ENCODE measurements at regions not wholly inside any gene's neighbourhood (a gene's known extent, or its start where the extent isn't known, plus 50 kb on each side); places are given as distances from the start of the nearest gene placed in this dataset.

DNA sequence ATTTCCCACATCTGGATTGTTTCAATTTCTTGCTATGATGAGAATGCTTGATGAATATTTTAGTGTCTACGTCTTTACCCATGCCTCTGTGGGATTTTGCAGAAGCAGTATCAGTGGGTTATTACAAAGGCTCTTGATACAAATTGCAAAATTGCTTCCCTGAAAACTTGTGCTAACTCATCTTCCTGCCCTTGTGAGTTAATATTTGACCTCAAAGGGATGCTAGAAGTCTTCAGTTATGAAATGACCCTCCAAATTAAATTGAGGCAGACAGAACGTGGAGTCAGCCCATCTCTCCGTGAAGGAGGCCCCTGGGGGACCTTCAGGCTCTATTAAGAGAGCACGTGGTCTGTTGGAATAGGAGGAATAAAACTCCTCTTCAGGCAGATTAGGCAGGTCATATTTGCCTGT lies 239.2 kb upstream of the HS6ST1 start:
- no peak for DNase-seq

DNA sequence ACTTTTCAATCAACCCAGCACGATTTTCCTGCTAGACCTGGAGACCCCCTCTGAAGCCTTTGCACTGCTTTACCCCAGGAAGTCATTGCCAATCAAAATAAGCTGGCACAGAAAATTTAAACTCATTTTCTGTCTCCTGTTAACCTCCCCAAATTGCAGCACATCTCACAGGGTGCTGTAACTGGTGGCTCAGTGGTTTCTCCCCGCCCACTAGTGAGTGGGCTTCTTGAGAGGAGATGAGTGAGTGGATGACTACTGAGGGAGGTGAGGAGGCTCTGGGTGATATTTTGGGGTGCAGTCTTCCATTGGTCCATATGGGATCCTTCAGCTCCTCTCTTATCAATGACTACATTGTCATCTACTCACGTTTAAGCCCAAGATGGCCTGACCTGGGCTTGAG lies 239.8 kb upstream of the HS6ST1 start:
- no peak for DNase-seq

DNA sequence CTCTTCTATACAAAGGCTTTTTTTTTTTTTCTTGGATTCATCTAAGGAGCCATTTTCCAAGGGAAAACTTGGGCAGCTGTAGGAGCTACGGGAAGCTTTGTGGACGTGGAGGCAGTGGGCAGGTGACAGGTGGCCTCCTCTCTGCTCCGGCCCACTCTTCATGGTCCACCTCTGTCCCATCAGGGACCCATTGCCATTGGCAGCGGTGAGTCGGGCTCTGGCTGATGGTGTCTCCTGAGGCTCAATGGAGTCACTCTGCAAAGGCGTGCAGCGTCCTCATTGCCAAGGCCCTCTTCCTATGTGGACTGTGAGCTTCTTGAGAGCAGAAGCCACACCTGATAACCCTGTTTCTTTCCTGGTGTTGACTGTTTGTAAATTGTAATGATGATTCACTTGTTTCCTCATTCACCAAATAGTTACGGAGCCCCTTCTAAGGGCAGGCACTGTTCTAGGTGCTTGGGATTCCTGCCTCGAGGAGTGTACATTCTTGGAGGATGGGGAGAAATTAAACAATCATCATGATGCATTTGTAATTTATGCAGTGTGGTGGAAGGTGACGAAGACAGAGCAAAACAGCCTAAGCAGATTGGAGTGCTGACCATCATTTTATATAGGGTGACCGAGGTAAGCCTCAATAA lies 240.3 kb upstream of the HS6ST1 start:
- DNase-seq: no peak

DNA sequence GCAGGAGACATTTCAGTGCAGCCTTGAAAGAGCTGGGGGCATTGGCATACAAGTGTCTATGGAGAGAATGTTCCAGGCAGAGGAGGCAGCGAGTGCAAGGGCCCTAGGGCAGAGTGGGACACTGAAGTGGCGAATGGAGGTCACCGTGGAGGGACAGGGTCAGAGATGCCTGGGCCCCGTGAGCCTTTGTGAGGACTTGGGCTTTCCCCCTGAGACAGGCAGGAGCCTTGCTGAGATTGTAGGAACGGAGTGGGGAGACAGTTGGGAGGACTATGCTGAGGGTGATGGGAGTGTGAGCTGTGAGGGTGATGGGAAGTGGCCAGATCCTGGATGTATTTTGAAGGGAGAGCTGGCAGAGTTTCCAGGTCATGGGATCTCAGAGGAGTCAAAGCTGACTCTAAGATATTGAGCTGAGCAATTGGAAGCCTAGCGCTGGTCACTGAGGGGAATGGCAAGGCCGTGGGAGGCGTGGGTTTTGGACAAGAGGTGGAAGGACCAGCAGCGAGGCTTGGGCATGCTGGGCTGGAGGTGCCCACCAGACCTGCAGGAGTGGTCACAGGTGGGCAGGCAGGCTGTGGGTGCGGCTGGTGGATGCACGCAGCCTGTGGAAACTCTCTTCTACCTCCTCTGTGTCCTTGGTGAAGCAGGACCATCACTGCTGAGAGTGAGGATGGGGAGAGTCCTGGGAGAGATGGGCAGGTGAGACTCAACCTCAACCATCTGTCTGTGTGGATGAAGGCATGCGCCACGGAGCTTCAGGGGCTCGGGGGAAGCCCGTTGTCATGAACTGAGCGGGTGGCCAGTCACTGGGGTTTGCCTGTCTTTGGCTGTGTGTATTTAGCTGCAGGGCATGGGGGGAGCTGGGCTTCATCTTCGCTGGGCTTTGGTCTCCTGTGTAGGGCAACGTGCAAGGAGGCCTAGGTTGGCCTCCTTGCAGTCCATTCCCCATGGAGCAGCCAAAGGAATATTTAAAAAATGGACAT lies 241.2 kb upstream of the HS6ST1 start:
- no peak for DNase-seq

- DNase-seq: no peak
These were observed 242.1 kb upstream of the HS6ST1 start for GRCh38 chr2:128560718-128561117.

- no peak for DNase-seq
These were observed 244.0 kb upstream of the HS6ST1 start for GRCh38 chr2:128562471-128563347.

DNA sequence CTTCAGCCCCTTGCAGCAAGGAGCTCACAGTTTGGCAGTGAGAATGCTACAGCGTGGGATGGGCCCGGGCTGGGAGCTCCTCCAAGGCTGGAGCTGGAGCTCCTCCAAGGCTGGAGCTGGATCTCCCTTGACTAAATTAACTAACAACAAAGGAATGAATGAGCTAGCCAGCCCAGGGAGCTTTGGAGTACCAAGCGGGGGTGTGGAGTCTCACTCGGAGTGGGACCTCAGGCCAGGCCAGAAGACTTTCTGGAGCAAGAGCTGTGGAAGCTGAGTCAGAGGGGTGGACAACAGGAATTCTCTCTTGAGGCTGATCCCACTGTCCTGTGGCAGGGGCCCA lies 244.7 kb upstream of the HS6ST1 start:
- DNase-seq: no peak

GRCh38 chr2:128564131-128564530 lies 245.5 kb upstream of the HS6ST1 start:
- DNase-seq: no peak

DNA sequence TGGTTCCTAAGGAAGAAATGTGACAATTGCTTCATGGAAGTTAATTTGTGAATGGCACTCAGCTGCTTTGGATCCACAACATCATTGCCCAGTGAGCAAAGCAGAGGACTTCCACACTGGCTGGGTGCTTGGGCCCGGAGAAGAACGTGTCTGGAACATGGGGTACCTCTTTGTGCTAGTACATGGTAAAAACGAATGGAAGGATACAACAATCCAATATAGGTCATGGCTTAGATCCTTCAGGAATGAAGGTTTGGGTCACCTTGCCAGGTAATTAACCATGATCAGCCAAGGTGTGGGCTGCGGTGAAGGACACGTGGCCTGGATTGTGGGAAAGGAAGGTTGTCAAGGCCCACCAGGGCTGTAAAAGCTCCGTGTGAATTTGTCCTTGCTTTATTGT lies 245.9 kb upstream of the HS6ST1 start:
- no peak for DNase-seq

DNA sequence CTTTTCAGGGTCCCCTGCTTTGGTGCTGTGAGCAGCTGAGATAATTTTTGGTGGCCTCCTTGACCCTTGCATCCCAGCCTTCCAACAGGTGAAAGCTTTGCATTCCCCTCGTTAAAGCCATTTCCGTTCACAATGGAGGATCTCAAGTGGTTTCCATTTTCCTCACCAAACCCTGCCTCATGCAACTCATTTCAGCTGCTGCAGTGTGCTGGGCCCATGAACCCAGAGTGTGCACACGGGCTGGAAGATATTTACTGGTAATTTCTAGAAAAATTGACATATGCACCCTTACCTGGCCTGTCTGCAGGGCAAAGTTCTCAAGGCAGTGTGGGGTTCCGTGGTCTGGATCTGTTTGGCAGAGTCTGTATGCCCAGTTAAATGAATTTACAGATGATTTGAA lies 246.8 kb upstream of the HS6ST1 start:
- no peak for DNase-seq

DNA sequence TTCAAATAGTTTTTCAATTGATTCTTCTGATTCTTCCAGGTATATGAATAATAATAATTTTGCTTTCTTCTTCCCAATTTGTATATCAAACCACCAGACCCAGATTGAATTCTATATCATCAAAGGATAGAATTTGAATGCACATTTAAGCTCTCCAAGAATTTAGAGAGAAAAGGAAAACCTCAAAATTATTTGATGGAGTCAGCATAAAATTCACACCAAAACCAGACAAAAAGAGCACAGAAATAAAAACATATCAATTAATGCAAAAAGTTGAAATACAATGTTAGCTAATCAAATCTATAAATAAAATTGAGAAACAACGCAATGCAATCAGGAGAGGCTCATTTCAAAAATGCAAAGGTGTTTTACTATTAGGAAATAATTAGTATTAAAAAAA lies 248.0 kb upstream of the HS6ST1 start:
- no peak for DNase-seq

DNA sequence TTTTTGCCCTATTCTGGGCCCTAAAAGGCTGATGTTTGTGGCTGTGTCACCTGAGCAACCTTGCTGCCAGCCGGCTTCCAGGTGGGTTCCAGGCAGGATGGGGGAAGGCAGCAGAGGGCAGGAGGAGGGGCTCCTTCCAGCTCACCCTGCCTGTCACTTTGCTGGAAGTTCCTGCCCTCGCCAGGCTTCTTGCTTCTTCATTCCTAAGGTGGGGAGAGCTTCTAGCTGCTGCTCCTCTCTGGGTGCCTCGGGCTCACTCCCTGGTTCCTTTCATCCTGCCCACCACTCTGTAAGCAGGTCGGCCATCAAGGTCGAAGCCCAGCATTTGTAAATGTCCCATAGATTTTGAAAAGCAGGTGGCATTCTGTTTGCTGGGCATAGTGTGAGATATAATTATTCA lies 249.4 kb upstream of the HS6ST1 start:
- no peak for DNase-seq

- DNase-seq: no peak
These were observed 254.4 kb upstream of the HS6ST1 start for GRCh38 chr2:128573116-128573515.

DNA sequence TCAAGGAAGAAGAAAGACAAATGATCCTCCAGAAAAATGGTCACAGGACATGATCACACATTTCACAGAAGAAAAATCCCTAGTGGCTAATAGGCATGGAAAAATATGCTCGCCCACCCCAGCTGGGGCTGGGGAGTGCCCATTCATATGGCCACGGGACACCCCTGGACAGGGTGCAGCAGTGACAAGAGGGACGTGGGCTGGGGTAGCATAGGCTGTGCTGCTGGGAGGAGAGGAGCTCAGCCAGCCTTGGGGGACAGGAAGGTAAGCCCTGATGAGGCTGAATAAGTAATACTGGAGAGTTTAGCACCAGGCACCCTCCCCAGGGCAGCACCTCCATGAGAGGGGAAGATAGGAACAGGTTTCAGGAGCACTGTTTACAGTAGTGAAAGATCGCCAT lies 254.9 kb upstream of the HS6ST1 start:
- no peak for DNase-seq

DNA sequence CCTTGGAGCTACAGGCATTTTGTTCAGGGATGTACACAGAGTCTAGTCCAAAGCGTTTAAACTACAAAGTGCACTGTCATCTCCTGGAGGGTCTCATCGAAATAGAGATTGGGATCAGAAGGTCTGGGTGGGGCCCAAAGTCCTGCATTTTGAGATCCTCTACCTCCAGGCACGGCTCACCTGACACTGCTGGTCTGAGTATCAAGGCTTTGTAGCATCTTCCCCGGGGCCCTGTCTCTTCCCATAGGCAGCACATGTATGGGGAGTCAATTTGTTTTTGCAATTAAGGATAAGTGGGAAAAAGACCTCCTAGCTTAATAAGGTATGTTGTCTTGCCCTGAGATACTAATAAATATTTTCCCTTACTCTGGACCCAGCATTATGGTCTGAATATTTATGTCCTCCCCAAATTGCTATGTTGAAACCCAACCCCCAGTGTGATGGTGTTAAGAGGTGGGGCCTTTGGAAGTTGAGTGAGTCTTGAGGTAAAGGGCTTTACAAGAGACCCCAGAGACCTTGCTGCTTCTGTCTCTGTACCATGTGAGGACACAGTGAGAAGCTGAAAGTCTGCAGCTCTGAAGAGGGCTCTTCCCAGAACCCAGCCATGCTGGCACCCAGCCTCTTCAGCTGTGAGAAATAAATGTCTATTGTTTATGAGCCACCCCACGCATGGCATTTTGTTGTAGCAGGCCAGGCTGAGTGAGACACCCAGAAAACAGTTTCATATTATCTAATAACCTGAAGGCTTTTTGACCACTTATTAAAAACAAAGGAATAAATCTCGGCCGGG lies 258.7 kb upstream of the HS6ST1 start:
- no peak for DNase-seq

- no peak for DNase-seq
These were observed 260.0 kb upstream of the HS6ST1 start for GRCh38 chr2:128578406-128579390.

- DNase-seq: no peak
These were observed 261.2 kb upstream of the HS6ST1 start for GRCh38 chr2:128579825-128580224.

- no peak for DNase-seq
These were observed 262.6 kb upstream of the HS6ST1 start for GRCh38 chr2:128580988-128581848.

DNA sequence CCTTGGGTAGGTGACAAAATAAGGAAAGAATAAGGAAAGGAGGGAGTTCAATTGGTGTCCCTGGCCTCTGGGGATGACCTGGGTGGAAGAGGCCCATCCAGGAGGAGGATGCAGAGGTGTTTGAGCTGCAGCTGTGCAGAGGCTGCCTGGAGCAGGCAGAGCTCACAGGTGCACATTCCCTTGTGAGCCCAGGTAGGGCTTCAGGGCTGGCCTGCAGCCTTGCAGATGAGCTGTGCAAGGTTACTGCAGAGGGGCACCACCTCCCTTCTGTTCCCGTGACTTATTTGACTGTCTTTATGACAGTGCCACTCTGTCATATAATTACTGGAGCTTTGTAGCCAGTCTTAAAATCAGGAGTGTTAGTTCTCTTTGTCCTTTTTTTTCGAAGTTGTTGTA lies 263.2 kb upstream of the HS6ST1 start:
- no peak for DNase-seq

DNA sequence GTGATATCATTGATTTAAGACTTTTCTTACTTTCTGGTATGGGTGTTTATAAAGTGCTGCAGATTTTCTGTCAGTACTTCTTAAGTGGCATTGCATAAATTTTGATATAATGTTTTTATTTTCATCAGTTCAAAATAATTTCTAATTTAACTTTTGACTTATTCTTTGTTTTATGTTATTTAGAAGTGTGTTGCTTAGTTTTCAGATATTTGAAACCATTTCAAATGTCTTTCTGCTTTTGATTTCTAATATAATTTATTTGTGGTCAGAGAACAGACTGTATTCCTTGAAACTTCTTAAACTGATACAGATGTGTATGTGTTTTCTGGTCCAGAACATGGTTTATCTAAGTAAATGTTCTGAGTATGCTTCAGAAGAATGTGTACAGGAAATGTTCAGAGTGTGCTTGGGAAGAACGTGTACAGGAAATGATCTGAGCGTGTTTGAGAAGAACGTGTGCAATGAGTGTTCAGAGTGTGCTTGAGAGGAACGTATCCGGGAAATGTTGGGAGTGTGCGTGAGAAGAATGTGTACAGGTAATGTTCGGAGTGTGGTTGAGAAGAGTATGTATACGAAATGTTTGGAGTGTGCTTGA lies 265.7 kb upstream of the HS6ST1 start:
- no peak for DNase-seq

All from stimulated activated CD4-positive, alpha-beta T cell treated with anti-CD3 and anti-CD28 coated beads, Interleukin-4, amount 100 ng/mL, for 4 hours (primary cell).